Peyer's patch (tissue), 4 donors: ENCODE measurements at regions not wholly inside any gene's neighbourhood (a gene's known extent, or its start where the extent isn't known, plus 50 kb on each side); places are given as distances from the start of the nearest gene placed in this dataset.

ENCODE experiments used
- CTCF ChIP-seq, 6 experiments: fragments of 450-650 bp in 4 of 6; fragments of 200-600 bp in 2 of 6; sonication (generic) in 1 of 6; IDR thresholded peaks; one replicate each; pipeline ENCODE4 v1.5.1; 2017 to 2019; ENCODE audit warnings: antibody characterized with exemption in 6 of 6, mild to moderate bottlenecking in 3 of 6, moderate library complexity in 1 of 6
- POLR2A ChIP-seq, 2 donors: fragments of 450-650 bp; IDR thresholded peaks; one replicate each; pipeline ENCODE4 v1.5.1; 2017; ENCODE audit warnings: antibody characterized with exemption in 2 of 2, mild to moderate bottlenecking in 2 of 2, moderate library complexity in 2 of 2

- TF ChIP-seq CTCF (IDR thresholded peaks at IDR 0.05) = no peak
- TF ChIP-seq POLR2A (IDR thresholded peaks at IDR 0.05) = no peak
Observed at GRCh38 chr3:23129817-23130216, 73.3 kb upstream of the UBE2E2 start.
